WTC11 (cell line): ENCODE measurements at regions not wholly inside any gene's neighbourhood (a gene's known extent, or its start where the extent isn't known, plus 50 kb on each side); places are given as distances from the start of the nearest gene placed in this dataset.

Experiments used
- ATAC-seq: fragments of 200-7000 bp; cut with Tn5 transposase; 2 replicates; pipeline ENCODE4 v1.10.0; 2021; ENCODE audit warnings: mild to moderate bottlenecking, moderate library complexity
- CTCF ChIA-PET: fragments of 300-600 bp; sonication (Branson Sonifier 250); formaldehyde crosslinking; loops from one replicate; lab custom pipeline; 2021; ENCODE audit warnings: antibody characterized with exemption; lab: Charles Lee
- POLR2A ChIA-PET: fragments of 350-600 bp; sonication (Branson Sonifier 250); formaldehyde crosslinking; loops from one replicate; lab custom pipeline; 2021; ENCODE audit warnings: antibody characterized with exemption; lab: Charles Lee
- DNase-seq: peaks from one replicate; pipeline ENCODE4 v3.0.0; 2021; ENCODE audit warnings: low spot score
- H3K27ac Mint-ChIP-seq: 2 replicates; pipeline ENCODE4 v1.8.0; 2021; ENCODE audit warnings: mixed read lengths
- H3K27me3 Mint-ChIP-seq: 2 replicates; pipeline ENCODE4 v1.8.0; 2021; ENCODE audit warnings: low read depth, mild to moderate bottlenecking, moderate library complexity, mixed read lengths
- H3K36me3 Mint-ChIP-seq: 2 replicates; pipeline ENCODE4 v1.8.0; 2021; ENCODE audit warnings: mixed read lengths
- H3K4me1 Mint-ChIP-seq: 2 replicates; pipeline ENCODE4 v1.8.0; 2022; ENCODE audit warnings: mixed read lengths
- H3K4me3 Mint-ChIP-seq: 2 replicates; pipeline ENCODE4 v1.8.0; 2021; ENCODE audit warnings: mild to moderate bottlenecking, moderate library complexity, mixed read lengths
- H3K9me3 Mint-ChIP-seq: 2 replicates; pipeline ENCODE4 v1.8.0; 2021; ENCODE audit warnings: mixed read lengths
- AR ChIP-seq: fragments of 250-450 bp; sonication (Bioruptor Pico); IDR thresholded peaks from 2 replicates; pipeline ENCODE4 v1.9.0; 2021; ENCODE audit warnings: mild to moderate bottlenecking
- CDX4 ChIP-seq: fragments of 250-450 bp; sonication (Bioruptor Pico); IDR thresholded peaks from 2 replicates; pipeline ENCODE4 v1.9.0; 2021; ENCODE audit warnings: moderate library complexity, mild to moderate bottlenecking, inconsistent platforms, borderline replicate concordance
- ELF4 ChIP-seq: sonication (generic); formaldehyde crosslinking; IDR thresholded peaks from 2 replicates; pipeline ENCODE4 v1.8.1; 2022; ENCODE audit warnings: low read depth, mild to moderate bottlenecking, moderate library complexity, missing genetic modification reagents
- FOXK1 ChIP-seq: sonication (generic); formaldehyde crosslinking; IDR thresholded peaks from 2 replicates; pipeline ENCODE4 v1.8.0; 2022; ENCODE audit warnings: mild to moderate bottlenecking, moderate library complexity, missing genetic modification reagents
- GABPB1 ChIP-seq: sonication (generic); formaldehyde crosslinking; IDR thresholded peaks from 2 replicates; pipeline ENCODE4 v1.8.1; 2023; ENCODE audit warnings: mild to moderate bottlenecking, missing genetic modification reagents
- HMGA2 ChIP-seq: fragments of 250-450 bp; sonication (Bioruptor Pico); IDR thresholded peaks from 2 replicates; pipeline ENCODE4 v1.4.0; 2021; ENCODE audit warnings: mild to moderate bottlenecking, moderate library complexity
- IRF1 ChIP-seq: sonication (generic); formaldehyde crosslinking; IDR thresholded peaks from 2 replicates; pipeline ENCODE4 v1.8.0; 2023; ENCODE audit warnings: missing genetic modification reagents
- MYBL2 ChIP-seq: sonication (generic); formaldehyde crosslinking; IDR thresholded peaks from 2 replicates; pipeline ENCODE4 v1.8.1; 2023; ENCODE audit warnings: mild to moderate bottlenecking, moderate library complexity, missing genetic modification reagents
- NR1H2 ChIP-seq: sonication (generic); formaldehyde crosslinking; IDR thresholded peaks from 2 replicates; pipeline ENCODE4 v1.9.0; 2021; ENCODE audit warnings: mild to moderate bottlenecking, moderate library complexity, missing genetic modification reagents
- NR2C2 ChIP-seq: sonication (generic); formaldehyde crosslinking; IDR thresholded peaks from 2 replicates; pipeline ENCODE4 v1.8.0; 2022; ENCODE audit warnings: mild to moderate bottlenecking, missing genetic modification reagents
- NR3C1 ChIP-seq: sonication (generic); formaldehyde crosslinking; conservative IDR thresholded peaks from 2 replicates; pipeline ENCODE4 v1.8.1; 2023; ENCODE audit warnings: low read depth, mild to moderate bottlenecking, missing genetic modification reagents
- OVOL2 ChIP-seq: fragments of 250-450 bp; sonication (Bioruptor Pico); IDR thresholded peaks from 2 replicates; pipeline ENCODE4 v1.9.0; 2021; ENCODE audit warnings: mild to moderate bottlenecking, borderline replicate concordance
- PRRX2 ChIP-seq: fragments of 250-450 bp; sonication (Bioruptor Pico); IDR thresholded peaks from 2 replicates; pipeline ENCODE4 v1.8.0; 2021; ENCODE audit warnings: mild to moderate bottlenecking
- TEAD1 ChIP-seq: sonication (generic); formaldehyde crosslinking; IDR thresholded peaks from 2 replicates; pipeline ENCODE4 v1.8.0; 2022; ENCODE audit warnings: mild to moderate bottlenecking, missing genetic modification reagents
- TEAD4 ChIP-seq: sonication (generic); formaldehyde crosslinking; IDR thresholded peaks from 2 replicates; pipeline ENCODE4 v1.8.0; 2022; ENCODE audit warnings: mild to moderate bottlenecking, missing genetic modification reagents
- ZNF121 ChIP-seq: sonication (generic); formaldehyde crosslinking; IDR thresholded peaks from 2 replicates; pipeline ENCODE4 v1.8.0; 2023; ENCODE audit warnings: missing genetic modification reagents
- ZNF232 ChIP-seq: sonication (generic); formaldehyde crosslinking; IDR thresholded peaks from 2 replicates; pipeline ENCODE4 v1.8.0; 2022; ENCODE audit warnings: mild to moderate bottlenecking, missing genetic modification reagents
- ZNF416 ChIP-seq: fragments of 250-450 bp; sonication (Bioruptor Pico); IDR thresholded peaks from 2 replicates; pipeline ENCODE4 v1.9.0; 2021; ENCODE audit warnings: mild to moderate bottlenecking, inconsistent platforms
- ZNF425 ChIP-seq: fragments of 250-450 bp; sonication (Bioruptor Pico); conservative IDR thresholded peaks from 2 replicates; pipeline ENCODE4 v1.9.0; 2021; ENCODE audit warnings: mild to moderate bottlenecking
- ZNF532 ChIP-seq: fragments of 250-450 bp; sonication (Bioruptor Pico); IDR thresholded peaks from 2 replicates; pipeline ENCODE4 v1.9.0; 2021; ENCODE audit warnings: mild to moderate bottlenecking, borderline replicate concordance

GRCh38 chr1:30068787-30069472 is 654.5 kb downstream of the MATN1 start:
- peaks cover 4% of the 10 kb centered on the region; the same call in 1 of the 2 replicates for H3K9me3 Mint-ChIP-seq
- no peak for DNase-seq
- no peak for ATAC-seq
- no peaks in the 10 kb centered on the region for H3K36me3 Mint-ChIP-seq
- no peak overlapping the region for H3K27ac Mint-ChIP-seq
- ChIA-PET CTCF (interaction anchor here (1.0 to 1.2 kb wide), 2 partner anchors 16 to 311 kb away, joined by 3 read pairs; no protein-coding TSS in a partner anchor), POLR2A (no interaction called here)
- H3K4me1 Mint-ChIP-seq = 0 out of 2 replicates have a peak, but pooled peaks cover 7% of the 10 kb centered on the region
- no peaks in the 10 kb centered on the region; the same call in 1 of the 2 replicates for H3K27me3 Mint-ChIP-seq
- no peak overlapping the region for H3K4me3 Mint-ChIP-seq
- TF ChIP-seq OVOL2 (CRISPR knock-in tag) = no peak
- no peak for TF ChIP-seq MYBL2 (CRISPR knock-in tag)
- no peak for TF ChIP-seq NR1H2 (CRISPR knock-in tag)
- TF ChIP-seq ZNF416 (CRISPR knock-in tag) = no peak
- no peak for TF ChIP-seq ZNF121
- TF ChIP-seq GABPB1 (CRISPR knock-in tag) = no peak
- TF ChIP-seq ZNF425 (CRISPR knock-in tag) = no peak
- no peak for TF ChIP-seq AR (CRISPR knock-in tag)
- no peak for TF ChIP-seq NR2C2 (CRISPR knock-in tag)
- TF ChIP-seq CDX4 = no peak
- no peak for TF ChIP-seq ELF4 (CRISPR knock-in tag)
- no peak for TF ChIP-seq NR3C1 (CRISPR knock-in tag)
- TF ChIP-seq HMGA2 (CRISPR knock-in tag) = no peak
- no peak for TF ChIP-seq PRRX2 (CRISPR knock-in tag)
- TF ChIP-seq ZNF232 = no peak
- no peak for TF ChIP-seq ZNF532 (CRISPR knock-in tag)
- no peak for TF ChIP-seq IRF1 (CRISPR knock-in tag)
- no peak for TF ChIP-seq TEAD4 (CRISPR knock-in tag)
- TF ChIP-seq TEAD1 (CRISPR knock-in tag) = no peak
- no peak for TF ChIP-seq FOXK1 (CRISPR knock-in tag)
